GM12891 (cell line): ENCODE measurements at regions not wholly inside any gene's neighbourhood (a gene's known extent, or its start where the extent isn't known, plus 50 kb on each side); places are given as distances from the start of the nearest gene placed in this dataset.

ENCODE experiments used
- PAX5 ChIP-seq: IDR thresholded peaks from 2 replicates; pipeline ENCODE4 v1.6.1; 2011; ENCODE audit warnings: low read length, moderate library complexity, mild to moderate bottlenecking; ENCODE audit not compliant: insufficient read depth, severe bottlenecking
- POLR2A ChIP-seq: IDR thresholded peaks from 2 replicates; pipeline ENCODE4 v1.6.1; 2011; ENCODE audit warnings: low read depth, low read length, control low read depth
- POLR2AphosphoS5 ChIP-seq: IDR thresholded peaks from 2 replicates; pipeline ENCODE4 v1.6.1; 2011; ENCODE audit warnings: low read depth, low read length, control low read depth
- POU2F2 ChIP-seq: IDR thresholded peaks from 2 replicates; pipeline ENCODE4 v1.6.1; 2011; ENCODE audit warnings: low read depth, mild to moderate bottlenecking, control low read depth, low read length, moderate library complexity
- TAF1 ChIP-seq: IDR thresholded peaks from 2 replicates; pipeline ENCODE4 v1.6.1; 2011; ENCODE audit warnings: low read depth, low read length, control low read depth

GRCh38 chr22:35206889-35207288, 50.4 kb upstream of the HMGXB4 start:
- no peak for TF ChIP-seq POLR2AphosphoS5
- TF ChIP-seq POLR2A, result no peak
- TF ChIP-seq POU2F2, result no peak
- no peak for TF ChIP-seq TAF1
- no peak for TF ChIP-seq PAX5
